GM12878 (cell line): ENCODE measurements at regions not wholly inside any gene's neighbourhood (a gene's known extent, or its start where the extent isn't known, plus 50 kb on each side); places are given as distances from the start of the nearest gene placed in this dataset.

Experiments used
- ATAC-seq: fragments of 200-7000 bp; cut with Tn5 transposase; 3 replicates; pipeline ENCODE4 v1.9.1; 2020; ENCODE audit warnings: mild to moderate bottlenecking, moderate library complexity
- BruUV-seq: library from RNA; stranded (reverse); fragments of 400-500 nt; replicated peaks from 2 replicates; lab custom pipeline; 2021; lab: Mats Ljungman, UMichigan
- CTCF ChIA-PET: fragments of 300-600 bp; sonication (Branson Sonifier 250); formaldehyde crosslinking; extraction: SDS; loops from one replicate; lab custom pipeline; 2021; ENCODE audit warnings: inconsistent platforms; lab: Yijun Ruan, JAX
- POLR2A ChIA-PET: fragments of 350-600 bp; formaldehyde crosslinking; extraction: SDS; loops from one replicate; lab custom pipeline; 2021; ENCODE audit warnings: inconsistent platforms; lab: Charles Lee
- RAD21 ChIA-PET: fragments of 300-600 bp; sonication (Branson Sonifier 250); formaldehyde crosslinking; loops from one replicate; lab custom pipeline; 2023; ENCODE audit warnings: antibody characterized with exemption; ENCODE audit not compliant: unreplicated experiment; lab: Charles Lee
- SMC1A ChIA-PET: fragments of 300-600 bp; sonication (Branson Sonifier 250); formaldehyde crosslinking; loops from one replicate; lab custom pipeline; 2023; ENCODE audit not compliant: unreplicated experiment, uncharacterized antibody; lab: Charles Lee
- DNase-seq: peaks from one replicate; pipeline ENCODE4 v3.0.0-alpha.2; 2011; ENCODE audit warnings: low read depth, low spot score
- FAIRE-seq: peaks from 3 replicates; lab custom pipeline; 2011; peaks lifted over from hg19 to GRCh38; lab: Jason Lieb, UNC
- H2AFZ ChIP-seq: 2 replicates; pipeline ENCODE4 v1.6.0; 2011; ENCODE audit warnings: low read depth, low read length, control low read depth; ENCODE audit not compliant: control insufficient read depth
- H3K27ac ChIP-seq: 2 replicates; pipeline ENCODE4 v1.5.1; 2011; ENCODE audit warnings: control low read depth; ENCODE audit not compliant: control insufficient read depth, insufficient read depth
- H3K27me3 ChIP-seq, 2 experiments: replicated peaks in 1 of 2; 2 replicates each; pipeline versions ENCODE4 v1.6.0 to v1.6.1; 2011; ENCODE audit warnings: low read length in 1 of 2; ENCODE audit not compliant: control insufficient read depth in 2 of 2, insufficient read depth in 2 of 2
- H3K36me3 ChIP-seq, 2 experiments: 2 replicates each; pipeline ENCODE4 v1.5.1; 2011; ENCODE audit warnings: low read length in 1 of 2; ENCODE audit not compliant: control insufficient read depth in 2 of 2, insufficient read depth in 2 of 2
- H3K4me1 ChIP-seq: 2 replicates; pipeline ENCODE4 v1.6.1; 2011; ENCODE audit warnings: mild to moderate bottlenecking, low read length, moderate library complexity, mixed read lengths; ENCODE audit not compliant: control insufficient read depth, insufficient read depth
- H3K4me2 ChIP-seq: 2 replicates; pipeline ENCODE4 v1.6.0; 2011; ENCODE audit warnings: control low read depth; ENCODE audit not compliant: control insufficient read depth, insufficient read depth
- H3K4me3 ChIP-seq: fragments of 200-600 bp; sonication (generic); 2 replicates; pipeline ENCODE4 v1.5.1; 2016
- H3K79me2 ChIP-seq: 2 replicates; pipeline ENCODE4 v1.6.0; 2011; ENCODE audit warnings: low read length; ENCODE audit not compliant: control insufficient read depth, insufficient read depth
- H3K9ac ChIP-seq: 2 replicates; pipeline ENCODE4 v1.8.0; 2011; ENCODE audit warnings: low read length, control low read depth, mixed read lengths; ENCODE audit not compliant: control insufficient read depth, insufficient read depth
- H3K9me3 ChIP-seq: replicated peaks from 3 replicates; pipeline ENCODE4 v1.5.1; 2011; ENCODE audit warnings: mild to moderate bottlenecking, low read length; ENCODE audit not compliant: control insufficient read depth, insufficient read depth
- H4K20me1 ChIP-seq: 2 replicates; pipeline ENCODE4 v1.6.0; 2011; ENCODE audit not compliant: control insufficient read depth, insufficient read depth
- BCL3 ChIP-seq: IDR thresholded peaks from 2 replicates; pipeline ENCODE4 v1.6.1; 2011; ENCODE audit warnings: borderline replicate concordance, low read depth, mild to moderate bottlenecking, moderate library complexity, low read length; ENCODE audit not compliant: insufficient read depth, poor library complexity, severe bottlenecking
- CTCF ChIP-seq, 3 experiments: IDR thresholded peaks in 2 of 3; conservative IDR thresholded peaks in 1 of 3; 2 replicates each; pipeline ENCODE4 v1.5.1; 2011; ENCODE audit warnings: low read depth in 3 of 3, low read length in 3 of 3, mild to moderate bottlenecking in 3 of 3, control low read depth in 2 of 3, moderate library complexity in 2 of 3, inconsistent platforms in 1 of 3, mixed read lengths in 1 of 3; ENCODE audit not compliant: control insufficient read depth in 2 of 3, insufficient read depth in 1 of 3; ENCODE audit errors: extremely low read depth in 1 of 3
- EGR1 ChIP-seq, 2 experiments: IDR thresholded peaks; 1 replicate in 1 of 2; 2 replicates in 1 of 2; pipeline ENCODE4 v1.6.1; 2011 to 2012; ENCODE audit warnings: low read depth in 2 of 2, low read length in 2 of 2, borderline replicate concordance in 1 of 2, mild to moderate bottlenecking in 1 of 2, moderate library complexity in 1 of 2
- ELK1 ChIP-seq: IDR thresholded peaks from 2 replicates; pipeline ENCODE4 v1.6.1; 2012; ENCODE audit warnings: low read depth, low read length, improper control_type of control experiment
- HCFC1 ChIP-seq: fragments of 150-350 bp; IDR thresholded peaks from 2 replicates; pipeline ENCODE4 v1.6.1; 2014; ENCODE audit warnings: low read length
- IRF4 ChIP-seq: IDR thresholded peaks from 2 replicates; pipeline ENCODE4 v1.6.1; 2011; ENCODE audit warnings: low read depth, low read length
- JUNB ChIP-seq: IDR thresholded peaks from 2 replicates; pipeline ENCODE4 v1.6.1; 2016; ENCODE audit warnings: antibody characterized with exemption, mild to moderate bottlenecking
- MTA3 ChIP-seq: IDR thresholded peaks from 2 replicates; pipeline ENCODE4 v1.6.1; 2012; ENCODE audit warnings: low read length, inconsistent platforms, borderline replicate concordance
- PAX8 ChIP-seq: fragments of 450-650 bp; IDR thresholded peaks from 2 replicates; pipeline ENCODE4 v1.6.1; 2017; ENCODE audit warnings: mild to moderate bottlenecking, moderate library complexity
- POLR2AphosphoS2 ChIP-seq: IDR thresholded peaks from 2 replicates; pipeline ENCODE4 v1.6.1; 2011; ENCODE audit warnings: low read depth, mild to moderate bottlenecking, low read length, improper control_type of control experiment, moderate library complexity
- SREBF2 ChIP-seq: IDR thresholded peaks from 2 replicates; pipeline ENCODE4 v1.6.1; 2012; ENCODE audit warnings: mild to moderate bottlenecking, low read length
- USF1 ChIP-seq: IDR thresholded peaks from 2 replicates; pipeline ENCODE4 v1.6.1; 2011; ENCODE audit warnings: borderline replicate concordance, low read depth, mild to moderate bottlenecking, moderate library complexity, mixed read lengths, low read length; ENCODE audit not compliant: insufficient read depth; ENCODE audit errors: extremely low read length
- ZNF217 ChIP-seq: fragments of 450-650 bp; IDR thresholded peaks from 2 replicates; pipeline ENCODE4 v1.6.1; 2017; ENCODE audit warnings: antibody characterized with exemption, mild to moderate bottlenecking
- WGBS: methylation state at CpG from one replicate; pipeline ENCODE4 v1.1.6; 2016; ENCODE audit warnings: low lambda C conversion rate; ENCODE audit not compliant: insufficient replicate concordance, insufficient coverage; ENCODE audit errors: missing lambda C conversion rate; 5-methylcytosine and 5-hydroxymethylcytosine counted together
- in situ Hi-C: fragments of 300-500 bp; cut with MboI; formaldehyde crosslinking; loops from 9 replicates; pipeline ENCODE4 v1.14.3; 2018; ENCODE audit warnings: mixed read lengths
- intact Hi-C: fragments of 100-400 bp; cut with micrococcal nuclease; formaldehyde crosslinking; loops from one replicate; pipeline ENCODE4 v1.14.2; 2022; ENCODE audit not compliant: unreplicated experiment

GRCh38 chr1:22326372-22326915, 125.2 kb upstream of the ZBTB40 start:
- no peak for FAIRE-seq
- Histone ChIP-seq H3K9ac (no peak overlapping the region), H3K79me2 (no peaks in the 10 kb centered on the region), H3K4me2 (no peak overlapping the region), H3K9me3 (no peaks in the 10 kb centered on the region), H3K4me3 (no peak overlapping the region), H3K4me1 (no peaks in the 10 kb centered on the region), H3K36me3 (no peaks in the 10 kb centered on the region), H2AFZ (no peak overlapping the region), H3K27ac (no peak overlapping the region), H4K20me1 (no peaks in the 10 kb centered on the region), H3K27me3 (no peaks in the 10 kb centered on the region)
- RAD21 ChIA-PET, result no interaction called here
- SMC1A ChIA-PET, result no interaction called here
- ATAC-seq, result no peak
- DNase-seq, result no peak
- WGBS, result 40% methylated on average over 8 of the region's 8 CpGs
- TF ChIP-seq BCL3 (no peak), CTCF (IDR thresholded peaks at IDR 0.05 in 2 of 3, conservative IDR thresholded peaks at IDR 0.05 in 1 of 3; ENCODE audit: control insufficient read depth in 2 of 3, extremely low read depth in 1 of 3, insufficient read depth in 1 of 3, low read depth in 3 of 3, low read length in 3 of 3) (no peak), ZNF217 (no peak)
- BruUV-seq, result no TSS peak
- CTCF ChIA-PET, result no interaction called here
- in situ Hi-C loops (no loop called here), intact Hi-C loops (no loop called here)
- POLR2A ChIA-PET, result no interaction called here

- FAIRE-seq, result no peak
- in situ Hi-C loops, result no loop called here
- no peak for TF ChIP-seq SREBF2
- TF ChIP-seq JUNB, result no peak
- no peak for TF ChIP-seq PAX8
- no peak for TF ChIP-seq MTA3
- no peak for TF ChIP-seq USF1
- no peak for TF ChIP-seq ELK1
- no peak for TF ChIP-seq IRF4
- TF ChIP-seq POLR2AphosphoS2, result no peak
- TF ChIP-seq EGR1 (IDR thresholded peaks at IDR 0.05; ENCODE audit: borderline replicate concordance in 1 of 2, low read depth in 2 of 2, low read length in 2 of 2), result no peak
- TF ChIP-seq HCFC1, result no peak
These were observed 124.7 kb upstream of the ZBTB40 start for GRCh38 chr1:22326931-22327330.

More at GRCh38 chr1:22326931-22327330, 124.7 kb upstream of the ZBTB40 start:
- Histone ChIP-seq H3K27ac (no peak overlapping the region), H4K20me1 (no peaks in the 10 kb centered on the region), H3K79me2 (no peaks in the 10 kb centered on the region), H3K4me2 (no peak overlapping the region), H3K9ac (no peak overlapping the region), H2AFZ (no peak overlapping the region), H3K9me3 (no peaks in the 10 kb centered on the region), H3K4me3 (no peak overlapping the region), H3K4me1 (no peaks in the 10 kb centered on the region), H3K27me3 (peaks cover 0 to 1% of the 10 kb centered on the region in 2 experiments; a peak in 1 of 4 replicates), H3K36me3 (no peaks in the 10 kb centered on the region)
- no peak for DNase-seq
- 3% methylated on average over 6 of the region's 6 CpGs for WGBS
- POLR2A ChIA-PET, result no interaction called here
- SMC1A ChIA-PET, result no interaction called here
- ATAC-seq, result no peak
- CTCF ChIA-PET, result no interaction called here
- BruUV-seq, result no TSS peak
- intact Hi-C loops, result no loop called here
- RAD21 ChIA-PET, result no interaction called here
